Uterus (tissue), 3 donors: ENCODE measurements at regions not wholly inside any gene's neighbourhood (a gene's known extent, or its start where the extent isn't known, plus 50 kb on each side); places are given as distances from the start of the nearest gene placed in this dataset.

Experiments
- DNase-seq, 2 donors: peaks; one replicate each; pipeline ENCODE4 v3.0.0-alpha.2; 2019 to 2020
- H3K27ac ChIP-seq, 2 donors: fragments of 200-600 bp; sonication (generic); 1 replicate in 1 of 2; 2 replicates in 1 of 2; pipeline ENCODE4 v1.5.1; 2016 to 2018
- H3K27me3 ChIP-seq, 2 donors: fragments of 200-600 bp; sonication (generic); one replicate each; pipeline ENCODE4 v1.5.1; 2018 to 2019; ENCODE audit warnings: control low read depth in 1 of 2
- H3K36me3 ChIP-seq, 2 donors: fragments of 200-600 bp; sonication (generic); one replicate each; pipeline ENCODE4 v1.5.1; 2019; ENCODE audit warnings: control low read depth in 1 of 2
- H3K4me1 ChIP-seq, 2 donors: fragments of 200-600 bp; sonication (generic); one replicate each; pipeline ENCODE4 v1.5.1; 2018 to 2019; ENCODE audit warnings: control low read depth in 1 of 2
- H3K4me3 ChIP-seq, 2 donors: fragments of 200-600 bp; sonication (generic); 1 replicate in 1 of 2; 2 replicates in 1 of 2; pipeline ENCODE4 v1.5.1; 2018 to 2019; ENCODE audit warnings: mild to moderate bottlenecking in 1 of 2
- H3K9me3 ChIP-seq, 2 donors: fragments of 200-600 bp; sonication (generic); one replicate each; pipeline ENCODE4 v1.5.1; 2019; ENCODE audit warnings: control low read depth in 1 of 2
- POLR2A ChIP-seq, 2 donors: fragments of 450-650 bp; IDR thresholded peaks; one replicate each; pipeline ENCODE4 v1.6.1; 2016; ENCODE audit warnings: antibody characterized with exemption in 2 of 2, mild to moderate bottlenecking in 1 of 2, moderate library complexity in 1 of 2
- intact Hi-C: fragments of 100-400 bp; cut with DNase I; formaldehyde crosslinking; loops from one replicate; pipeline ENCODE4 v1.15.1; 2023; ENCODE audit warnings: low total_unique reads
- TF ChIP-seq, protein P1 (sequence below), 4 experiments: fragments of 200-600 bp in 2 of 4; fragments of 450-650 bp in 2 of 4; sonication (generic) in 2 of 4; IDR thresholded peaks; one replicate each; pipeline ENCODE4 v1.5.1; 2016 to 2019; ENCODE audit warnings: antibody characterized with exemption in 4 of 4, mild to moderate bottlenecking in 2 of 4, moderate library complexity in 1 of 4
- donor health status: DM: yes; HTN: yes; CAD: no.

DNA sequence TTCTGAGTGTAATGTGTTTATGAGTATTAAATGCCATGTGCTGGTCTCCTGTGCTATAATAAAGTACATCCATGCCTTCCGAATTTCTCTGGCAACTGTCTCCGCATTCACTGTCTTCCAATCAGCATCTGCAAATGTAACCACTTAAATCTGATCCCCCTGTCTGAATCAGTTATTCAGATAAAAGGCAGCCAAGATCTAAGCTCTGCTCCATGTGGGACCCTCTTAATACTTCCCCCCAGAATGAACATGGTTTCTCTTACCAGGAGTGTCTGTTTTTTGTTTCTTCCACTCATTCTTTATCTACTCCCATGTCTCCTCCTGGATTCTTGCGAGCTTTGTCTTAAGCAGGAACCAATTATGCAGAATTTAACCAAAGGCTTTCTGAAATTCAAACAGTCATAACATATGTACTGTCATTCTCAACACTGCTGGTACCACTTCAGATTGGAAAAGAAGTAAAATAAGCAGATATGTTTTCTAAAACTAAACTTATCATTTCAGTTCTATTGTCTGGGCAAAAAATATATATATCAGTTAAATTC, 996.7 kb upstream of the FLRT2 start:
- H3K4me1 ChIP-seq, result no peaks in the 10 kb centered on the region
- no peaks in the 10 kb centered on the region for H3K36me3 ChIP-seq
- intact Hi-C loops, result no loop called here
- no peak for DNase-seq
- TF ChIP-seq POLR2A (IDR thresholded peaks at IDR 0.05), result no peak
- TF ChIP-seq, protein P1, sequence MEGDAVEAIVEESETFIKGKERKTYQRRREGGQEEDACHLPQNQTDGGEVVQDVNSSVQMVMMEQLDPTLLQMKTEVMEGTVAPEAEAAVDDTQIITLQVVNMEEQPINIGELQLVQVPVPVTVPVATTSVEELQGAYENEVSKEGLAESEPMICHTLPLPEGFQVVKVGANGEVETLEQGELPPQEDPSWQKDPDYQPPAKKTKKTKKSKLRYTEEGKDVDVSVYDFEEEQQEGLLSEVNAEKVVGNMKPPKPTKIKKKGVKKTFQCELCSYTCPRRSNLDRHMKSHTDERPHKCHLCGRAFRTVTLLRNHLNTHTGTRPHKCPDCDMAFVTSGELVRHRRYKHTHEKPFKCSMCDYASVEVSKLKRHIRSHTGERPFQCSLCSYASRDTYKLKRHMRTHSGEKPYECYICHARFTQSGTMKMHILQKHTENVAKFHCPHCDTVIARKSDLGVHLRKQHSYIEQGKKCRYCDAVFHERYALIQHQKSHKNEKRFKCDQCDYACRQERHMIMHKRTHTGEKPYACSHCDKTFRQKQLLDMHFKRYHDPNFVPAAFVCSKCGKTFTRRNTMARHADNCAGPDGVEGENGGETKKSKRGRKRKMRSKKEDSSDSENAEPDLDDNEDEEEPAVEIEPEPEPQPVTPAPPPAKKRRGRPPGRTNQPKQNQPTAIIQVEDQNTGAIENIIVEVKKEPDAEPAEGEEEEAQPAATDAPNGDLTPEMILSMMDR (IDR thresholded peaks at IDR 0.05), result no peak
- H3K9me3 ChIP-seq, result no peaks in the 10 kb centered on the region
- H3K27me3 ChIP-seq, result no peaks in the 10 kb centered on the region
- no peak overlapping the region for H3K4me3 ChIP-seq
- no peak overlapping the region for H3K27ac ChIP-seq

DNA sequence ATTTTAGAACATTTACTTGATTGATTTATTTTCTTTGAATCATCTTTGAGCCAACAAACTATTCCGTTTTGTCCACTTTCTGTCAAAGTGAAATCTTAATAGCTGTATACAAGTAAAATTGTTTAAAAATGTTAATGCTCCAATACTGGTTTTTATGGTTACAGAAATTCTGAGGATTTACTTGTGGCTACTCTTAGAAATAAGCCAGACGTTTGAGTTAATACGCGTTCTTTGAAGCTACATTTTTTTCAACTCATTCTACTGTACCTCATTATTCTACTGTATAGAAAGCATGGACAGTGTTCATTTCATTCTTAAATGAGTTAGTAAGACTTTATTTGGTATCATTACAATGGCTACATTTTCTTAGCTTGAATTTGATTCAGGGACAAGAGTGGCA, 996.2 kb upstream of the FLRT2 start:
- Histone ChIP-seq H3K9me3 (no peaks in the 10 kb centered on the region), H3K27ac (no peak overlapping the region), H3K27me3 (no peaks in the 10 kb centered on the region), H3K4me1 (no peaks in the 10 kb centered on the region), H3K4me3 (no peak overlapping the region), H3K36me3 (no peaks in the 10 kb centered on the region)
- no peak for DNase-seq
- no peak for TF ChIP-seq POLR2A (IDR thresholded peaks at IDR 0.05)
- TF ChIP-seq, protein P1 (IDR thresholded peaks at IDR 0.05), result no peak
- intact Hi-C loops, result no loop called here

DNA sequence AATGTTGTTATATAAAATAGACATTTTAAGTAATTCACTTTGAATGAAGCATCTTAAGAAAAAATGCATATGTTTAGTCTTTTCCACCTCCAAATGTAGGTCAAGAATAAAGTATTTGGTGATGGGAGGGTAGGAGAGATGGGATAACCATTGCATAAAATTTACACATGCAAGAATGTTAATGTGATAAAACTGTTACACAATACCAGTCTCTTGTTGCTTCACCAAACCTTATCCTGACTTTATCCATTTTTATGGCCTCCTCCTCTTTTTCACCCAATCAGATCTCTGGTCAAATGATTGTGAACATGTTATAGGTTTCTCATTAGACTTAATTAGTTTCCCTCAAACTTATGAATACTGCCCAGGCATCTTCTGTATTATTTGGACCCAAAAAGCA, 994.5 kb upstream of the FLRT2 start:
- Histone ChIP-seq H3K27ac (no peak overlapping the region), H3K27me3 (no peaks in the 10 kb centered on the region), H3K9me3 (no peaks in the 10 kb centered on the region), H3K36me3 (no peaks in the 10 kb centered on the region), H3K4me1 (no peaks in the 10 kb centered on the region), H3K4me3 (no peak overlapping the region)
- no peak for TF ChIP-seq POLR2A (IDR thresholded peaks at IDR 0.05)
- TF ChIP-seq, protein P1 (IDR thresholded peaks at IDR 0.05), result no peak
- DNase-seq, result no peak
- intact Hi-C loops, result no loop called here

DNA sequence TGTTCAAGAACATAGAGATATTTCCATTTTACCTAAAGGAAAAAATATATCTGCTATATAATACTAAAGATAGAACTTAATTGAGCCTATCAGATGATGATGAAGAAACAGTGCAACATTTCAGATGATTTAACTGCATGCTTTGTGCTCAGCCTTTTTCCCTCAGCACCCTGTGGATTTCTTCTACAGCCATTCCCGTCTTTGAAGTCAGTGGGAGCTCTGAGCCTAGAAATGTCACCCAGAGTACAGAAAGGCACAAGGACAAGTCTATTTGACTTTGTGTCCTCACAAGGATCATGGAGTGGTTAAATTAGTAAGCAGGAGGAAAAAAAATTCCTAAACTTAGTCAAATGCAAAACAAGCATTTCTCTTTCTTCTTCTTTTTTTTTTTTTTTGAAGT, 994.0 kb upstream of the FLRT2 start:
- no peaks in the 10 kb centered on the region for H3K9me3 ChIP-seq
- DNase-seq, result no peak
- intact Hi-C loops, result no loop called here
- TF ChIP-seq, protein P1 (IDR thresholded peaks at IDR 0.05), result no peak
- TF ChIP-seq POLR2A (IDR thresholded peaks at IDR 0.05), result no peak
- H3K27ac ChIP-seq, result no peak overlapping the region
- H3K27me3 ChIP-seq, result no peaks in the 10 kb centered on the region
- no peaks in the 10 kb centered on the region for H3K36me3 ChIP-seq
- no peaks in the 10 kb centered on the region for H3K4me1 ChIP-seq
- no peak overlapping the region for H3K4me3 ChIP-seq

DNA sequence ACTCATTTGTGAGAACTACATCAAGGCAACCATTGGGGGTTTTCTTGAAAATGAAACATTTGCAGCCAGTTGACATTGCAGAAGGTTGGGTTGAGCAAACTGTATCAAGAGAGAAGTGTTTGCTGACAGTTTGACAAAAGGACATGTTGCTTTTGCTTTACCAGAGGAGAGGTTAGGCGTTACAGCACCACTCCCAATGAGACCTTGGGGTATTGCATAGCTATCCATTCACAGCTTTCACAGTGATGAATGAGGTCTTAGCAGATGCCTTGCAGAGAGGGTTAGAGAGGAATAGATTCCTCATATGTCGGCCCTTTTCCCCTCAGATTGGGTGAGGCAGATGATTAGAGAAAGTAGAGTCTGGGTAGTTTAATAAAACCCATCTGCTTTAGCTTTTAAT, 988.9 kb upstream of the FLRT2 start:
- Histone ChIP-seq H3K36me3 (no peaks in the 10 kb centered on the region), H3K4me1 (no peaks in the 10 kb centered on the region), H3K9me3 (no peaks in the 10 kb centered on the region), H3K27me3 (no peaks in the 10 kb centered on the region), H3K27ac (no peak overlapping the region), H3K4me3 (no peak overlapping the region)
- DNase-seq, result no peak
- intact Hi-C loops, result no loop called here
- TF ChIP-seq POLR2A (IDR thresholded peaks at IDR 0.05), result no peak
- TF ChIP-seq, protein P1 (IDR thresholded peaks at IDR 0.05), result no peak
